ENCODE measurements at regions not wholly inside any gene's neighbourhood (a gene's known extent, or its start where the extent isn't known, plus 50 kb on each side); places are given as distances from the start of the nearest gene placed in this dataset.

GRCh38 chr11:30811226-30811755 is 225.1 kb upstream of the MPPED2 start:
- intact Hi-C loops (cut with micrococcal nuclease), result no loop called here

- intact Hi-C loops (cut with micrococcal nuclease), result no loop called here
Observed at GRCh38 chr11:30810116-30810515, 224.0 kb upstream of the MPPED2 start.

GRCh38 chr11:30801357-30801756 is 215.2 kb upstream of the MPPED2 start:
- intact Hi-C loops (cut with micrococcal nuclease), result no loop called here

- intact Hi-C loops (cut with micrococcal nuclease), result no loop called here
Observed at GRCh38 chr11:30800904-30801303, 214.8 kb upstream of the MPPED2 start.

GRCh38 chr11:30798547-30799236 is 212.5 kb upstream of the MPPED2 start:
- intact Hi-C loops (cut with micrococcal nuclease), result no loop called here

GRCh38 chr11:30789270-30789669 is 203.1 kb upstream of the MPPED2 start:
- intact Hi-C loops (cut with micrococcal nuclease), result loop anchor here (1.0 kb wide), 1 partner anchor 15 kb away; no protein-coding TSS in a partner anchor

DNA sequence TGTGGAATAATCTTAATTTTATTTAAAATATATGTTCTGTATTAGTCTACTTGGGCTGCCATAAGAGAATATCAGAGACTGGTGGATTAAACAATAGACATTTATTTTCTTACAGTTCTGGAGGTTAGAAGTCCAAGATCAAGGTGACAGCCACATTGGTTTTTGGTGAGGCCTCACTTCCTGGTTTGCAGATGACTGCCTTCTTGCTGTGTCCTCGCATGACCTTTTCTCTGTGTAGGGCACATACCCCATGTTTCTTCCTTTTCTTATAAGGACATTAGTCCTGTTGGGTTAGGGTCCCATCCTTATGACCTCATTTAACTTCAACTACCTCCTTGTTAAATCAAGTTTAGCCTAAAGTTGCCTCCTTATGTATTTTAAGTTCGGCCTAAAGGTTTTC is 202.7 kb upstream of the MPPED2 start:
- intact Hi-C loops (cut with micrococcal nuclease), result loop anchor here (1.0 kb wide), 1 partner anchor 15 kb away; no protein-coding TSS in a partner anchor

- intact Hi-C loops (cut with micrococcal nuclease), result no loop called here
Observed at GRCh38 chr11:30786256-30787110, 200.3 kb upstream of the MPPED2 start.

GRCh38 chr11:30778596-30778995 is 192.4 kb upstream of the MPPED2 start:
- intact Hi-C loops (cut with micrococcal nuclease), result no loop called here

DNA sequence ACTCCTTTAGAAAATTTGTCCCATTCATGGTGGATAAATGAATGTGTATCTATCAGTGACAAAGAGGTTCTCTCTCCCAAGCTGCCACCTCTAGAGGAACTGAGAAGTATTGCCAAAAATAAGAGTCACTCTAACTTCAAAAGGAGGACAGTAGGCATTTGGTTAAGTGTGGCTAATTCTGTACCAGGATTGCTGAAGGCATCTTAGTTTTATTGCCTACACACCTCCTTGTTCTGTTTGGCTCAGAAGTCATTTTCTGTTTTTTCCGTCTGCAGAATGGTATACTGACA is 189.0 kb upstream of the MPPED2 start:
- intact Hi-C loops (cut with micrococcal nuclease), result no loop called here

DNA sequence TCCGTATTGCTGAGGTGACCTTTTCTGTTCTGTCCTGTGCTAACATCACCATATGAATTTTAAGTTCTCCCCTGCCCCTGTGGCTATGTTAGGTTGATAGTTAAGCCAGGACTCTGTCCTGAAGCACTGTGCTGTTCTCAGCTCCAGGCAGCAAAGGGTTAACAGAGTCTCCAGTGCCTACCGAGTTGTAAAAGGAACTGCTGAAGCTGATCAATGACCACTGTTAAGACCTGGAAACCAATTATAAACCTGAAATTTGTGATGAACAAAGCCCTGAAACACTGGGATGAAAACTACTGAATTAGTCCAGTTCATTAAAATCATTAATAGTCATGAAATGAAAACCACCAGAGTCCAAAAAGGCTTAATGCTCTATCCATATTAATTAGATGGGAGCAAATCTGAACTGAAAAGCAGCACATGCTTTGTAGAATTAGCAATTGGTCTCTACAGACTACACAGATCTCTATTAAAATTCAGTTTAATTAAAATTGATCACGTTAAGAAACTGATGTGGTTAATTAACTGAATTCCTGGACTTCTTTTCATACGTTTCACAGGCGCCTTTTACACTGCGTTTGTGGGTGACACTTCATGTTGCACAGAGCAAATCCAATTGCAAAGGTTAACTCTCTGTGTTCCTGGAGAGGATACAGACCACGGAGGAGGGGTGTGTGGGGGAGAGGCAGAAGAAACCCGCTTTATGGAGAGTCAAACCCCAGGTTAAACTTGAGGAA is 188.5 kb upstream of the MPPED2 start:
- intact Hi-C loops (cut with micrococcal nuclease), result no loop called here

DNA sequence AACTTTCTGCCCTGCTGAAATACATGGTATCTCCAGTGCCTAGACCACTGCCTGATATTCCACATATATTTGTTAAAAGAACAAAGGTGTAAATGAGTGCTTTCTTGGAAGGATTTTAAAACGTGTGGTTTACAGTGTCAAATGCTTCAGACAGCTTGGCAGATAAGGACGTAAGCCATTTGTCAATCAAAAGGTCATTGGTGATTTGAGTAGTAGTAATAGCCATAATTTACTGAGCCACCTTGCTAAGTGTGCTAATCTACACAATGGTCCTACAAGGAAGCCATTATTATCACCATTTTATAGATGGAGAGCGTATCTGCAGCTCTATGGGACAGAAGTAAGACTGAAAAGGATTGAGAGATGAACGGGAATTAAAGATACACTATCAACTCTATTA is 186.8 kb upstream of the MPPED2 start:
- intact Hi-C loops (cut with micrococcal nuclease), result no loop called here

GRCh38 chr11:30763951-30764350 is 177.8 kb upstream of the MPPED2 start:
- intact Hi-C loops (cut with micrococcal nuclease), result no loop called here

DNA sequence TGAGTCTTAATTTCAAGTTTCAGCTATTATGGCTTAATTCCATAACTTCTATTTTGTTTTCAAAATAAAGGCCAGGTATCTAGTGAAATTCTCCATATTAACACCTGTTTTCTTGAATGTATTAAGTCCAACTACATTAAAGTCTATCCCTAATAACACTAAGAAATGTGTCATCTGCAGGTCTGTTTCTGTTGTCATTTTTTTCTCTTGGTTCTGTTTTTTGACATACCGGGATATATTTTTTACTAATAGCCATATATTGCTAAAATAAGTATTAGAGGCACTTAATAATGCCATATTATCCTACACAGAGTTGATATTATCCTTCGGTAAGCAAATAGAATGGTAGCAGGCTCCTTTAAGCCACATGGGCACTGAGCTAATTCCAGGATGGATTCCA is 176.0 kb upstream of the MPPED2 start:
- intact Hi-C loops (cut with micrococcal nuclease), result no loop called here

DNA sequence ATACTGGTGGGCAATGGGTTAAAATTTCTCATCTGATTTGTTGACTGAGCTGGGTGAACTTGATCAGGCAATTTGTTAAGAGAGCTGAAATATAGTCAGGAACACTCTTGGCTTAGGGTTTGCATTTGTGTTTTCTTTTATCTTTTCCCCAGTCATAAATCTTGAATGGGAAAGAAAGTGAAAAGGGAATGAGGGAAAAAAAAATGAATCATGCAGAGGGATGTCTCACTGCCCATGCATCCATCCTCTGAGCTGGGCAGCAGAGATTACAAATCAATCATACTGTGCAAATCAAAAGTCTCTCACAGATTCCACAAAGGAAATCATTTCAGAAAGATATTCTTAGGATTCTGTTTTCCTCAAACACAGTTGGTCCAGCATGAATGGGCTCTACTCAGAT is 174.2 kb upstream of the MPPED2 start:
- intact Hi-C loops (cut with micrococcal nuclease), result no loop called here

- intact Hi-C loops (cut with micrococcal nuclease), result no loop called here
Observed at GRCh38 chr11:30758946-30759504, 172.9 kb upstream of the MPPED2 start.

GRCh38 chr11:30758518-30758917 is 172.4 kb upstream of the MPPED2 start:
- intact Hi-C loops (cut with micrococcal nuclease), result no loop called here

- intact Hi-C loops (cut with micrococcal nuclease), result no loop called here
Observed at GRCh38 chr11:30758012-30758411, 171.9 kb upstream of the MPPED2 start.

DNA sequence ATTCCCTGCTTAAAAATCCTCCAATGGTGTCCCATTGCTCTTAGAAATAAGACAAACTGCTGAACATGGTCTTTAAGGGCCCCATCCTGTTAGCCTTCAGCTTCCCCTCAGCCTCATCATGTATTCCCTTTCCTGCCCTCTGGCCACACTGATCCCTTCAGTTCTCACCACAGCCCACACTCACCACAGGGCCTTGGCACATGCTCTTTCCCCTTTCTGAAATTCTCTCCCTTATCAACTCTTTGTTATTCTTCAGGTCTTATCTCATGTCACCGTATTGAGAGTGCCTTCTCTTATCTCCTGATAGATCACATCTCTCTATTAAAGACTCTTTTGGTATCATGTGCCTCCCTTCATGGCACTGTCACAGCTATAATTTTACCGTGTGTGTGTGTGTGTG is 167.8 kb upstream of the MPPED2 start:
- intact Hi-C loops (cut with micrococcal nuclease), result no loop called here

- intact Hi-C loops (cut with micrococcal nuclease), result no loop called here
Observed at GRCh38 chr11:30753504-30753903, 167.4 kb upstream of the MPPED2 start.

DNA sequence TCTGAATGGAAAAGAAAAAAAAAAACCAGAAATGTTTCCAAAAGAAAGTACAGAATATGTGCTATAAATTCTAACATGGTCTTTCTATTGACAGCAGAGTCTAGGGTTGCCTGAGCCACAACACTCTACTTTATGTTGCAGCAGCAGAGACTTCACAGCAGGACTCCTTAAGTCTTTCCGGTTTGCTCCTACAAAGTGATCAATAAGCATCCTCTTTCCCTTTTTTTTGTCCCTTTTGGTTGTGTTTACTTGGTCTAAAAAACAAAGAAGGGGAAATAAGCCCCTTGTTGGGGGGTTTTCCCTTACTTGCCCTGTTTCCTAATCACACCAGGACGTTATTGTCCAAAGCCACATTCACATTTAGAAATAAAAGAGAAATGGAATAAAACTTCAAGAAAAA is 163.1 kb upstream of the MPPED2 start:
- intact Hi-C loops (cut with micrococcal nuclease), result no loop called here

All from T-helper 1 cell treated with Interleukin-12 subunit alpha and Interleukin-12 subunit beta and Interleukin-4 antibody, amounts not matched to agents 30 ng/mL and 1 ng/mL, for 36 hours (primary cell).